ENCODE measurements at regions not wholly inside any gene's neighbourhood (a gene's known extent, or its start where the extent isn't known, plus 50 kb on each side); places are given as distances from the start of the nearest gene placed in this dataset.
"Not testable (repeated sequence)": the region's sequence is repeated elsewhere in the genome, so short reads cannot be mapped to it uniquely, and the experiment has no call there.

GRCh38 chr13:93017493-93018112 is 209.0 kb upstream of the GPC6 start:
- DNase-seq (ENCODE audit: low spot score), result no peak

GRCh38 chr13:93023929-93024328 is 202.7 kb upstream of the GPC6 start:
- DNase-seq (ENCODE audit: low spot score), result no peak

GRCh38 chr13:93025984-93026383 is 200.6 kb upstream of the GPC6 start:
- DNase-seq (ENCODE audit: low spot score), result no peak

- no peak for DNase-seq (ENCODE audit: low spot score)
Measured at GRCh38 chr13:93029536-93029935, 197.1 kb upstream of the GPC6 start.

- no peak for DNase-seq (ENCODE audit: low spot score)
Measured at GRCh38 chr13:93036380-93036779, 190.2 kb upstream of the GPC6 start.

GRCh38 chr13:93037780-93038179 is 188.8 kb upstream of the GPC6 start:
- no peak for DNase-seq (ENCODE audit: low spot score)

- DNase-seq (ENCODE audit: low spot score), result no peak
Measured at GRCh38 chr13:93038187-93038586, 188.4 kb upstream of the GPC6 start.

GRCh38 chr13:93039131-93039530 is 187.5 kb upstream of the GPC6 start:
- DNase-seq (ENCODE audit: low spot score), result no peak

- DNase-seq (ENCODE audit: low spot score), result not testable (repeated sequence)
Measured at GRCh38 chr13:93041566-93041965, 185.0 kb upstream of the GPC6 start.

- DNase-seq (ENCODE audit: low spot score), result no peak
Measured at GRCh38 chr13:93045836-93046235, 180.8 kb upstream of the GPC6 start.

- no peak for DNase-seq (ENCODE audit: low spot score)
Measured at GRCh38 chr13:93055233-93055632, 171.4 kb upstream of the GPC6 start.

GRCh38 chr13:93058301-93058700 is 168.3 kb upstream of the GPC6 start:
- DNase-seq (ENCODE audit: low spot score), result no peak

GRCh38 chr13:93060144-93060543 is 166.5 kb upstream of the GPC6 start:
- no peak for DNase-seq (ENCODE audit: low spot score)

- DNase-seq (ENCODE audit: low spot score), result peak; percentile 34
Measured at GRCh38 chr13:93066187-93066586, 160.4 kb upstream of the GPC6 start.

- peak; percentile 10 for DNase-seq (ENCODE audit: low spot score)
Measured at GRCh38 chr13:93079294-93079693, 147.3 kb upstream of the GPC6 start.

GRCh38 chr13:93080166-93080565 is 146.4 kb upstream of the GPC6 start:
- DNase-seq (ENCODE audit: low spot score), result no peak

- no peak for DNase-seq (ENCODE audit: low spot score)
Measured at GRCh38 chr13:93080587-93080986, 146.0 kb upstream of the GPC6 start.

GRCh38 chr13:93086329-93086728 is 140.3 kb upstream of the GPC6 start:
- DNase-seq (ENCODE audit: low spot score), result no peak

- no peak for DNase-seq (ENCODE audit: low spot score)
Measured at GRCh38 chr13:93098972-93099371, 127.6 kb upstream of the GPC6 start.

GRCh38 chr13:93101226-93101734 is 125.3 kb upstream of the GPC6 start:
- no peak for DNase-seq (ENCODE audit: low spot score)

- no peak for DNase-seq (ENCODE audit: low spot score)
Measured at GRCh38 chr13:93104270-93104669, 122.3 kb upstream of the GPC6 start.

- DNase-seq (ENCODE audit: low spot score), result peak; percentile 3
Measured at GRCh38 chr13:93108111-93108601, 118.5 kb upstream of the GPC6 start.

GRCh38 chr13:93116809-93117208 is 109.8 kb upstream of the GPC6 start:
- no peak for DNase-seq (ENCODE audit: low spot score)

GRCh38 chr13:93118081-93118615 is 108.5 kb upstream of the GPC6 start:
- DNase-seq (ENCODE audit: low spot score), result no peak
